A549 (cell line): ENCODE measurements at regions not wholly inside any gene's neighbourhood (a gene's known extent, or its start where the extent isn't known, plus 50 kb on each side); places are given as distances from the start of the nearest gene placed in this dataset.

ENCODE experiments used
- CEBPB ChIP-seq, 2 experiments: fragments of >200 bp in 1 of 2; sonication (Bioruptor Twin) in 1 of 2; formaldehyde crosslinking in 1 of 2; IDR thresholded peaks; 2 replicates each; pipeline ENCODE4 v1.6.1; 2012 to 2016
- CHD4 ChIP-seq: fragments of 200-600 bp; sonication (generic); IDR thresholded peaks from 2 replicates; pipeline ENCODE4 v1.6.1; 2016; ENCODE audit warnings: antibody characterized with exemption, mild to moderate bottlenecking, borderline replicate concordance
- EP300 ChIP-seq, 2 experiments: fragments of >200 bp; sonication (Bioruptor Twin); formaldehyde crosslinking; IDR thresholded peaks; 2 replicates in 1 of 2; 3 replicates in 1 of 2; pipeline ENCODE4 v1.6.1; 2016 to 2017
- HOXB5 ChIP-seq: fragments of 250-450 bp; sonication (Bioruptor Pico); IDR thresholded peaks from 2 replicates; pipeline ENCODE4 v1.5.0; 2020; ENCODE audit warnings: mild to moderate bottlenecking, moderate library complexity
- KDM5A ChIP-seq: fragments of 200-600 bp; sonication (generic); IDR thresholded peaks from 2 replicates; pipeline ENCODE4 v1.6.1; 2016; ENCODE audit warnings: antibody characterized with exemption, mild to moderate bottlenecking
- POLR2A ChIP-seq: IDR thresholded peaks from 2 replicates; pipeline ENCODE4 v1.6.1; 2012; ENCODE audit warnings: mild to moderate bottlenecking, low read length
- RAD21 ChIP-seq, 2 experiments: fragments of >200 bp in 1 of 2; sonication (Bioruptor Twin) in 1 of 2; formaldehyde crosslinking in 1 of 2; IDR thresholded peaks in 1 of 2; conservative IDR thresholded peaks in 1 of 2; 2 replicates in 1 of 2; 3 replicates in 1 of 2; pipeline ENCODE4 v1.6.1; 2012 to 2018; ENCODE audit warnings: inconsistent platforms in 1 of 2
- RARB ChIP-seq: fragments of 250-450 bp; sonication (Bioruptor Pico); IDR thresholded peaks from 2 replicates; pipeline ENCODE4 v1.8.0; 2021; ENCODE audit warnings: mild to moderate bottlenecking, moderate library complexity
- TFCP2L1 ChIP-seq: fragments of 250-450 bp; sonication (Bioruptor Pico); IDR thresholded peaks from 2 replicates; pipeline ENCODE4 v1.5.0; 2021; ENCODE audit warnings: mild to moderate bottlenecking
- TF ChIP-seq, protein P1 (sequence below): fragments of >200 bp; sonication (Bioruptor Twin); formaldehyde crosslinking; IDR thresholded peaks from 3 replicates; pipeline ENCODE4 v1.5.1; 2016
- TF ChIP-seq, protein P2 (sequence below): fragments of 200-600 bp; sonication (generic); IDR thresholded peaks from 2 replicates; pipeline ENCODE4 v1.6.1; 2016; ENCODE audit warnings: antibody characterized with exemption, mild to moderate bottlenecking, moderate library complexity

DNA sequence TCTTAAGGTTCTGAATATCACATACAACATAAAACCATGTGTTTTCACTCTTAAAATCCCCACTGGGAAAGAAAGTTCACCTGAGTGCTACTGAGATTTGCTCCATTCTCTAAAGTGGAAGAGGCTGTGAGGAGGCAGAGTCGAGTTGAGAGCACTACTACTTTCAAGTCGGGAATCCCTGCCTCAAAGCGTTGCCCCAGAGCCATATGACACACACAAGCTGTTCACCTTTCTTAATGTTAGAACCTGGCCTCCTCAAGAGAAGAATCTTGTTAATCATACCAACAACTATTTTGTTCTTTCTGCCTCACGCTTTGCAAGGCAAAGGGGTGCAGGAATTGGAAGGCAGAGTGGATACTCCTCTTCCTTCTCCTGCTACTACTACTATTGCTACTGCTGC, 149.7 kb upstream of the DAAM1 start:
- TF ChIP-seq POLR2A (no peak), TFCP2L1 (CRISPR knock-in tag) (no peak), CEBPB (IDR thresholded peaks at IDR 0.05) (no peak), KDM5A (no peak), HOXB5 (CRISPR knock-in tag) (no peak), RAD21 (conservative IDR thresholded peaks at IDR 0.05 in 1 of 2, IDR thresholded peaks at IDR 0.05 in 1 of 2) (no peak), CHD4 (no peak), EP300 (IDR thresholded peaks at IDR 0.05) (no peak), RARB (CRISPR knock-in tag) (no peak)
- TF ChIP-seq, protein P1, sequence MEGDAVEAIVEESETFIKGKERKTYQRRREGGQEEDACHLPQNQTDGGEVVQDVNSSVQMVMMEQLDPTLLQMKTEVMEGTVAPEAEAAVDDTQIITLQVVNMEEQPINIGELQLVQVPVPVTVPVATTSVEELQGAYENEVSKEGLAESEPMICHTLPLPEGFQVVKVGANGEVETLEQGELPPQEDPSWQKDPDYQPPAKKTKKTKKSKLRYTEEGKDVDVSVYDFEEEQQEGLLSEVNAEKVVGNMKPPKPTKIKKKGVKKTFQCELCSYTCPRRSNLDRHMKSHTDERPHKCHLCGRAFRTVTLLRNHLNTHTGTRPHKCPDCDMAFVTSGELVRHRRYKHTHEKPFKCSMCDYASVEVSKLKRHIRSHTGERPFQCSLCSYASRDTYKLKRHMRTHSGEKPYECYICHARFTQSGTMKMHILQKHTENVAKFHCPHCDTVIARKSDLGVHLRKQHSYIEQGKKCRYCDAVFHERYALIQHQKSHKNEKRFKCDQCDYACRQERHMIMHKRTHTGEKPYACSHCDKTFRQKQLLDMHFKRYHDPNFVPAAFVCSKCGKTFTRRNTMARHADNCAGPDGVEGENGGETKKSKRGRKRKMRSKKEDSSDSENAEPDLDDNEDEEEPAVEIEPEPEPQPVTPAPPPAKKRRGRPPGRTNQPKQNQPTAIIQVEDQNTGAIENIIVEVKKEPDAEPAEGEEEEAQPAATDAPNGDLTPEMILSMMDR: no peak
- TF ChIP-seq, protein P2, sequence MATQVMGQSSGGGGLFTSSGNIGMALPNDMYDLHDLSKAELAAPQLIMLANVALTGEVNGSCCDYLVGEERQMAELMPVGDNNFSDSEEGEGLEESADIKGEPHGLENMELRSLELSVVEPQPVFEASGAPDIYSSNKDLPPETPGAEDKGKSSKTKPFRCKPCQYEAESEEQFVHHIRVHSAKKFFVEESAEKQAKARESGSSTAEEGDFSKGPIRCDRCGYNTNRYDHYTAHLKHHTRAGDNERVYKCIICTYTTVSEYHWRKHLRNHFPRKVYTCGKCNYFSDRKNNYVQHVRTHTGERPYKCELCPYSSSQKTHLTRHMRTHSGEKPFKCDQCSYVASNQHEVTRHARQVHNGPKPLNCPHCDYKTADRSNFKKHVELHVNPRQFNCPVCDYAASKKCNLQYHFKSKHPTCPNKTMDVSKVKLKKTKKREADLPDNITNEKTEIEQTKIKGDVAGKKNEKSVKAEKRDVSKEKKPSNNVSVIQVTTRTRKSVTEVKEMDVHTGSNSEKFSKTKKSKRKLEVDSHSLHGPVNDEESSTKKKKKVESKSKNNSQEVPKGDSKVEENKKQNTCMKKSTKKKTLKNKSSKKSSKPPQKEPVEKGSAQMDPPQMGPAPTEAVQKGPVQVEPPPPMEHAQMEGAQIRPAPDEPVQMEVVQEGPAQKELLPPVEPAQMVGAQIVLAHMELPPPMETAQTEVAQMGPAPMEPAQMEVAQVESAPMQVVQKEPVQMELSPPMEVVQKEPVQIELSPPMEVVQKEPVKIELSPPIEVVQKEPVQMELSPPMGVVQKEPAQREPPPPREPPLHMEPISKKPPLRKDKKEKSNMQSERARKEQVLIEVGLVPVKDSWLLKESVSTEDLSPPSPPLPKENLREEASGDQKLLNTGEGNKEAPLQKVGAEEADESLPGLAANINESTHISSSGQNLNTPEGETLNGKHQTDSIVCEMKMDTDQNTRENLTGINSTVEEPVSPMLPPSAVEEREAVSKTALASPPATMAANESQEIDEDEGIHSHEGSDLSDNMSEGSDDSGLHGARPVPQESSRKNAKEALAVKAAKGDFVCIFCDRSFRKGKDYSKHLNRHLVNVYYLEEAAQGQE: no peak
